Trophoblast cell (in vitro differentiated cells and primary cell): ENCODE measurements at regions not wholly inside any gene's neighbourhood (a gene's known extent, or its start where the extent isn't known, plus 50 kb on each side); places are given as distances from the start of the nearest gene placed in this dataset.

Experiments used
- DNase-seq, 2 donors: peaks; one replicate each; pipeline ENCODE4 v3.0.0-alpha.2; 2016
- H2AFZ ChIP-seq: 2 replicates; pipeline ENCODE4 v1.6.1; 2013; ENCODE audit warnings: low read length, moderate library complexity, mild to moderate bottlenecking; ENCODE audit not compliant: insufficient read depth, poor library complexity
- H2AK5ac ChIP-seq: 2 replicates; pipeline ENCODE4 v1.6.1; 2013; ENCODE audit warnings: mild to moderate bottlenecking, low read length
- H2BK120ac ChIP-seq: 2 replicates; pipeline ENCODE4 v1.6.1; 2013; ENCODE audit warnings: low read length, mild to moderate bottlenecking, moderate library complexity; ENCODE audit not compliant: insufficient read depth, poor library complexity
- H2BK12ac ChIP-seq: 2 replicates; pipeline ENCODE4 v1.6.1; 2013; ENCODE audit warnings: mild to moderate bottlenecking, low read length, moderate library complexity
- H2BK5ac ChIP-seq: 2 replicates; pipeline ENCODE4 v1.6.1; 2013; ENCODE audit warnings: low read length, low read depth, moderate library complexity, mild to moderate bottlenecking; ENCODE audit not compliant: poor library complexity
- H3K14ac ChIP-seq: 2 replicates; pipeline ENCODE4 v1.6.1; 2013; ENCODE audit warnings: mild to moderate bottlenecking, low read length
- H3K18ac ChIP-seq: 2 replicates; pipeline ENCODE4 v1.6.1; 2013; ENCODE audit warnings: mild to moderate bottlenecking, low read length
- H3K23ac ChIP-seq: 2 replicates; pipeline ENCODE4 v1.6.1; 2013; ENCODE audit warnings: low read length
- H3K27ac ChIP-seq: 2 replicates; pipeline ENCODE4 v1.5.1; 2013; ENCODE audit warnings: low read depth, mild to moderate bottlenecking, inconsistent platforms, low read length, moderate library complexity
- H3K27me3 ChIP-seq: 2 replicates; pipeline ENCODE4 v1.6.1; 2013; ENCODE audit warnings: inconsistent platforms, mild to moderate bottlenecking, low read length, moderate library complexity; ENCODE audit not compliant: insufficient read depth
- H3K36me3 ChIP-seq, 2 experiments: 1 replicate in 1 of 2; 2 replicates in 1 of 2; pipeline ENCODE4 v1.6.1; 2013; ENCODE audit warnings: low read length in 2 of 2, mild to moderate bottlenecking in 2 of 2, moderate library complexity in 1 of 2; ENCODE audit not compliant: insufficient read depth in 2 of 2, control insufficient read depth in 1 of 2
- H3K4ac ChIP-seq: 2 replicates; pipeline ENCODE4 v1.6.1; 2013; ENCODE audit warnings: low read depth, mild to moderate bottlenecking, low read length, moderate library complexity
- H3K4me1 ChIP-seq, 2 experiments: 1 replicate in 1 of 2; 2 replicates in 1 of 2; pipeline ENCODE4 v1.6.1; 2013; ENCODE audit warnings: low read length in 2 of 2, mild to moderate bottlenecking in 2 of 2, moderate library complexity in 1 of 2; ENCODE audit not compliant: insufficient read depth in 2 of 2, control insufficient read depth in 1 of 2
- H3K4me2 ChIP-seq: 2 replicates; pipeline ENCODE4 v1.6.1; 2013; ENCODE audit warnings: inconsistent platforms, mild to moderate bottlenecking, low read length, moderate library complexity
- H3K4me3 ChIP-seq: 2 replicates; pipeline ENCODE4 v1.5.1; 2013; ENCODE audit warnings: mild to moderate bottlenecking, low read depth, low read length, inconsistent platforms
- H3K79me1 ChIP-seq: one replicate; pipeline ENCODE4 v1.6.1; 2013; ENCODE audit warnings: low read length
- H3K79me2 ChIP-seq: 2 replicates; pipeline ENCODE4 v1.6.1; 2013; ENCODE audit warnings: low read length, mild to moderate bottlenecking; ENCODE audit not compliant: control insufficient read depth, insufficient read depth, poor library complexity
- H3K9ac ChIP-seq: 2 replicates; pipeline ENCODE4 v1.6.1; 2013; ENCODE audit warnings: mild to moderate bottlenecking, low read length
- H3K9me3 ChIP-seq: 2 replicates; pipeline ENCODE4 v1.6.1; 2013; ENCODE audit warnings: low read depth, mild to moderate bottlenecking, control low read depth, inconsistent platforms, low read length; ENCODE audit not compliant: insufficient read depth
- H4K12ac ChIP-seq: 2 replicates; pipeline ENCODE4 v1.6.1; 2013; ENCODE audit warnings: low read depth, mild to moderate bottlenecking, low read length, moderate library complexity
- H4K8ac ChIP-seq: 2 replicates; pipeline ENCODE4 v1.6.1; 2013; ENCODE audit warnings: low read depth, mild to moderate bottlenecking, low read length, moderate library complexity
- H4K91ac ChIP-seq: one replicate; pipeline ENCODE4 v1.6.1; 2013; ENCODE audit warnings: low read depth, mild to moderate bottlenecking, low read length, moderate library complexity
- WGBS: extraction: QIAGEN DNeasy Blood & Tissue Kit; methylation state at CpG from one replicate; pipeline ENCODE4 v1.1.7; 2013; ENCODE audit warnings: missing lambda C conversion rate; ENCODE audit not compliant: insufficient read length, insufficient coverage; ENCODE audit errors: extremely low coverage; 5-methylcytosine and 5-hydroxymethylcytosine counted together

DNA sequence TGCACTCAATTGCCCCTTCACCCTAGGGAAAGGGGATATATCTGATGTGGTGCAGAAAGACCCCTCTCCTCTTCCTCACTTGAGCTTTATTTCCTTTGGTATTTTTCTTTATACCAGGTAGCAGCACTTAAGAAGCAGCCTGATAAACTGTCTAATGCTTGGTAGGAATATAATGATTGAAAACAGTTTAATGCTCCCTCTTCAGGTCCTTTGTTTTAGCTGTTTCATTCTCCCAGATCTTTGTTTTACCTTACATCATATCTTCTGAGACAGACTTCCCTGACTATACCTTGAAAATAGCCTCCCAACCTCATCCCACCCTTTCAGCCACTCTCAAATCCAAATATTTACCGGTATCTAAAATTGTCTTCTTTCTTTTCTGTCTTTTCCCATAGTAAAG is 87.9 kb downstream of the NUDT12 start:
- DNase-seq, result no peak
- peaks cover 2% of the 10 kb centered on the region for H3K79me2 ChIP-seq
- no peak overlapping the region for H3K9ac ChIP-seq
- peak overlapping the region; percentile 94 for H2BK5ac ChIP-seq
- H4K12ac ChIP-seq, result no peak overlapping the region
- H3K4me1 ChIP-seq, result peaks cover 3 to 11% of the 10 kb centered on the region in 2 experiments
- no peaks in the 10 kb centered on the region for H3K27me3 ChIP-seq
- H2BK12ac ChIP-seq, result peak overlapping the region; percentile 100
- H3K27ac ChIP-seq, result no peak overlapping the region
- H3K4me3 ChIP-seq, result no peak overlapping the region
- no peaks in the 10 kb centered on the region for H3K9me3 ChIP-seq
- H3K4ac ChIP-seq, result peak overlapping the region; percentile 77
- H3K14ac ChIP-seq, result peak overlapping the region; percentile 89
- WGBS, result 100% methylated on average over 1 of the region's 1 CpG
- peak overlapping the region; percentile 96 for H4K91ac ChIP-seq
- H2AK5ac ChIP-seq, result peak overlapping the region; percentile 92
- peak overlapping the region; percentile 79 for H4K8ac ChIP-seq
- H3K4me2 ChIP-seq, result no peak overlapping the region
- H2AFZ ChIP-seq, result peak overlapping the region; percentile 88
- H3K23ac ChIP-seq, result no peak overlapping the region
- no peaks in the 10 kb centered on the region for H3K36me3 ChIP-seq
- peaks cover 20% of the 10 kb centered on the region for H3K79me1 ChIP-seq
- H3K18ac ChIP-seq, result peak overlapping the region; percentile 83
- H2BK120ac ChIP-seq, result peak overlapping the region; percentile 94

DNA sequence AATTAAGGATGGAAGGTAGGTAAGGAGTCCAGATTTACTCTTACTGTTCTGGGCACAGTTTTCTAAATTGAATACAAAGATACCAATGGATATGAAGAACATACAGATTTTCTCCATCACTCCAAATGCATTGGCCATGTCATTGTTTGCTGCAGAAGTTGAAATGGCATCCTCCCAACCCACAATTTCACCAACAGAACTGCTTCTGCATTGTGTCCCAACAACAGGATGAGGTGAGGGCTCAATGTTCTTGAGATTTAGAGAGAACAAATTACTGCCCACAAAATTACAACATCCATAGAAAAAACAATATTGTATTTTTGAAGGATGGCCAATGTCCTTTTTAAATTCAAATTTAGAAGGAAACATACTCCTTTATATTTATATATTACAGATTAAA is 88.9 kb downstream of the NUDT12 start:
- no peak overlapping the region for H2AFZ ChIP-seq
- no peaks in the 10 kb centered on the region for H3K36me3 ChIP-seq
- peak overlapping the region; percentile 68 for H2BK120ac ChIP-seq
- H3K9me3 ChIP-seq, result no peaks in the 10 kb centered on the region
- no peak overlapping the region for H3K18ac ChIP-seq
- no peak for DNase-seq
- H3K9ac ChIP-seq, result no peak overlapping the region
- no peak overlapping the region for H3K14ac ChIP-seq
- no peaks in the 10 kb centered on the region for H3K27me3 ChIP-seq
- H3K4me3 ChIP-seq, result no peak overlapping the region
- peaks cover 2% of the 10 kb centered on the region for H3K79me2 ChIP-seq
- H3K27ac ChIP-seq, result no peak overlapping the region
- H2BK5ac ChIP-seq, result peak overlapping the region; percentile 69
- H3K4me2 ChIP-seq, result no peak overlapping the region
- H4K8ac ChIP-seq, result no peak overlapping the region
- H2BK12ac ChIP-seq, result peak overlapping the region; percentile 91
- H4K91ac ChIP-seq, result peak overlapping the region; percentile 83
- no peak overlapping the region for H2AK5ac ChIP-seq
- H3K79me1 ChIP-seq, result peaks cover 23% of the 10 kb centered on the region
- no peak overlapping the region for H3K23ac ChIP-seq
- H3K4me1 ChIP-seq, result peaks cover 3 to 11% of the 10 kb centered on the region in 2 experiments
- H3K4ac ChIP-seq, result peak overlapping the region; percentile 29
- no peak overlapping the region for H4K12ac ChIP-seq

- Histone ChIP-seq H3K9me3 (no peaks in the 10 kb centered on the region), H3K27me3 (no peaks in the 10 kb centered on the region), H2BK12ac (no peak overlapping the region), H3K36me3 (no peaks in the 10 kb centered on the region), H3K4ac (no peak overlapping the region), H3K4me3 (no peak overlapping the region), H4K8ac (no peak overlapping the region), H3K9ac (no peak overlapping the region), H2BK5ac (no peak overlapping the region), H3K4me1 (peaks cover 3 to 11% of the 10 kb centered on the region in 2 experiments), H2AK5ac (no peak overlapping the region), H3K4me2 (no peak overlapping the region), H3K27ac (no peak overlapping the region), H3K23ac (no peak overlapping the region), H3K14ac (no peak overlapping the region), H4K91ac (no peak overlapping the region), H3K79me2 (peaks cover 2% of the 10 kb centered on the region), H4K12ac (no peak overlapping the region), H3K18ac (no peak overlapping the region), H3K79me1 (peaks cover 21% of the 10 kb centered on the region), H2AFZ (no peak overlapping the region), H2BK120ac (no peak overlapping the region)
- no CpG with 5 or more reads among the region's 1 CpG for WGBS
- DNase-seq, result peak in 1 of 2 donors; percentile 76
Observed at GRCh38 chr5:103472830-103473229, 89.8 kb downstream of the NUDT12 start.

GRCh38 chr5:103472265-103472664 is 90.3 kb downstream of the NUDT12 start:
- Histone ChIP-seq H3K4me1 (peaks cover 3 to 11% of the 10 kb centered on the region in 2 experiments), H2AFZ (no peak overlapping the region), H3K4ac (no peak overlapping the region), H3K4me2 (no peak overlapping the region), H3K27me3 (no peaks in the 10 kb centered on the region), H2BK5ac (no peak overlapping the region), H3K23ac (no peak overlapping the region), H3K18ac (no peak overlapping the region), H3K14ac (no peak overlapping the region), H2BK120ac (peak overlapping the region; percentile 33), H4K12ac (no peak overlapping the region), H3K79me2 (peaks cover 2% of the 10 kb centered on the region), H3K36me3 (no peaks in the 10 kb centered on the region), H4K8ac (no peak overlapping the region), H2BK12ac (no peak overlapping the region), H3K9me3 (no peaks in the 10 kb centered on the region), H3K4me3 (no peak overlapping the region), H3K27ac (no peak overlapping the region), H4K91ac (no peak overlapping the region), H3K79me1 (peaks cover 18% of the 10 kb centered on the region), H3K9ac (no peak overlapping the region), H2AK5ac (no peak overlapping the region)
- WGBS, result no CpG with 5 or more reads among the region's 1 CpG
- no peak for DNase-seq
